UCSD-AML1 (cell line): ENCODE measurements at regions not wholly inside any gene's neighbourhood (a gene's known extent, or its start where the extent isn't known, plus 50 kb on each side); places are given as distances from the start of the nearest gene placed in this dataset.

ENCODE experiments used
- DNase-seq: peaks from one replicate; lab custom pipeline; 2025; ENCODE audit not compliant: unreplicated experiment; lab: John Stamatoyannopoulos, UW

DNA sequence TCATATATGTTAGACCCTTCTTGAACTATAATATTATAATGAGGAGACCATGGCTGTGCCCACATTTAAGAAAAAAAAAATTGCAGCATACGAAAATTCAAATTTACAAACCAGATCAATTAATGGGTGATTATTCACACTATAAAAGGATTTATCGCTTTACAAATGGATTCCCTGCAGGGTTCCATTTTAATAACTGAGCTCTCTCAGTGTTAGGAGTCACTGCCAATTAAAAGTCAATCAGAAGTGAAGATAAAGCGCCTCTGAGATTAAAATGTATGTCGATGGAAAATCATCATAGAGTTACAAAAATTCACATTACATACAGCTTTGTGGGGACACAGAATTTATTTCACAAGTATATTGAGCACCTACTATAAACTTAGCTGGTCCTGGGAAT, 66.6 kb upstream of the SMARCA2 start:
- DNase-seq, result no peak

DNA sequence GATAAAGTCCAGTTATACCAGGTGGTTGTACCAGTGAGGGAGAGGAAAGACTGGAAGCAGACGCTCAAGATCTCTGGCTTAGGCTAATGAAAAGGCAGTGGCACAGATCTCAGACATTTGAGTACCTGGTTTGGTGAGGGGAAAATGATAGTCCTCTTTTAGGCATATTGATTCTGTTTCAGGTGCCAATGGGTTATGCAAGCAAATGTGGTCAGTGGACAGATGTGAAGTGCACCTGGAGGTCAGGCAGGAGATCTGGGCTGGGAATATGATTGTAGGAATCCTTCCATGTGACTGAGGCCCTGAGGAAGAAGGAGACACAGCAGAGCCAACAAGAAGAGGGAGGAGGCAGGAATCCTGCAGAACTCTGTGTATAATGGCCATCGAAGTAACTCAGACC, 63.7 kb upstream of the SMARCA2 start:
- DNase-seq, result no peak

DNA sequence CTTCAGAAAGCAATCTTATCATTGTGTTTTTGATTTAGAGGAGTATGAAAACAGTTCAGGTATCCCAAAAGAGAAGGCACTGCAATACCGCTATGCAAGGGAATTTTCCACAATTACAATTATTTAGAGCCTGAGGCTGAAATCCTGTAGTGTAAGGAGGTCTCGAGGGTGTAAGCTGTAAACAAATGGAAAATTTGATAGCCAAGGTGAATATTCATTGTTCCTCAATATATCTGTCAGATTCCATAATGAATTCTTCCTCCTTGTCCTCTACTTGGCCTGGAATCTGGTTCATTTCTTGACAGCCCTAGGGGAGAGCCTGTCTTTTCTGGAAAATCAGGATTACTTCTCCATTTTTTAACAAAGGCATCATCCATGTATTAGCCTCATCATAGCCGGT, 63.1 kb upstream of the SMARCA2 start:
- DNase-seq, result no peak

DNA sequence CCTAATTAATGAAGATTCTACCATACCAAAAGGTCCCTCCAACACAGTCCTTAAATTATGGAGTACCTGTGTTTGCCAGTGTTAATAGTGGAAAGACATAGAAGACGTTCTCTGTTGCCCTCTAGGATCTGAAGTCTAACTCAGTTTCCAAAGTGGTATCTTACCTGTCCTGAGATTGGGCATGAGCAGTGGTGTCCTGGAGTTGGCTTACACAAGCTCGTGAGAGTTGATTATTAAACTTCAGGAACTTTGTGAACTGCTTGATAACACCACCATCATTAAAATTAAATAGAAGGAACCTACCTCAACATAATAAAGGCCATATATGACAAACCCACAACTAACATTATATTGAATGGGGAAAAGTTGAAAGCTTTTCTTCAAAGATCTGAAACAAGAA, 60.9 kb upstream of the SMARCA2 start:
- DNase-seq, result no peak

DNA sequence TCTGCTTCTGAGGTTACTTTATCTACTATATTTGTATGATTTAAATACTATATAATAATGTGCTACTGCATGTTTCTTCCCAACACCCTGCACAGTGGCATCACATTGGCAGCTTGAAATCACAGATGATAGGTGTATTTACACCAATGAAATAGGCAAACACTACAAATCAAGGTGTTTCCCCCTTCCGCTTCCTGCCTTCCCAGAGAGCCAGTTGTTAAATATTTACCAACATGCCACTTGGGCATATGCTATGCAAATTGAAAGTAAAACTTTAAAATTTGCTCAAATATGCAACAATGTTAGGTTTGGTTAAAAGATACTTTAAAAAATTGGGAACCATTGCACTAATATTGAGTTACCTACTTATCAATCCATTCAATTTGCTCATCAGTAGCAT, 58.2 kb upstream of the SMARCA2 start:
- DNase-seq, result no peak

DNA sequence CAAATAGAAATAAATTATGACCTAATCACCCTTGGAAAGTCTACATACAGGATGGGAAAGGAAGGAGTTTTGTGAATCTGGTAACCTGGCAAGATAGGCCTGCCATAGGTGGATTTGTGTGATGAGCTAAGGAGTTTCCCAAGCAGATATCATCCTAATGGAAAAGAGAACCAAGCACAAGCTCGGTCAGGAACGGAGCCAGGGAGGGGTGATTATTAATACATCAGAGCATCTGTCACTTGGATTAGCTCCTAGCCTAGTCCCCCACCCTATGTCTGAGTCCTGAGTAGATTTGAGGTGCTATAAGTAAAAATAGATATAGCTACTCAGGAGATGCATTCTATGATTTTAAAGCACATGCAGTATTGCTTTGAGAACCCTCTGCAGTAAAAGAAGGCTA, 57.3 kb upstream of the SMARCA2 start:
- no peak for DNase-seq

DNA sequence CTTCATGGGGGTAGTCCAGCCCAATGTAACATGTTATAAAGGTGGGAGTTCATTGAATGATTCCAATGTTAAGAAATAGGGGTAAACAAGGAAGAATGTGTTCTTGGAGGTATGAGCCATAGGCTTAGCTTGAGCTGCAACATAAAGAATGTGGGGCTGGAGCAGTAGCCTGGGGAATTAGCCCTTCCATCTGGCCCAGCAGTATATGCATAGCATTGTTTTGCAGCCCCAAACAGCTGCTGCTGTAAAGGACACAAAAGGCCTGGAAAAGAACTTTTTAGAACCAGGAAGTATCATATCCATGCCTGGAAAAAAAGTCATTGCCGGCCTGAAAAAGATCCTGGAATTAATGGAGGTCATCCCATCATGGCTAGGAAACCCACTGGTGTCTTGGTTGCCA, 55.8 kb upstream of the SMARCA2 start:
- DNase-seq, result no peak

DNA sequence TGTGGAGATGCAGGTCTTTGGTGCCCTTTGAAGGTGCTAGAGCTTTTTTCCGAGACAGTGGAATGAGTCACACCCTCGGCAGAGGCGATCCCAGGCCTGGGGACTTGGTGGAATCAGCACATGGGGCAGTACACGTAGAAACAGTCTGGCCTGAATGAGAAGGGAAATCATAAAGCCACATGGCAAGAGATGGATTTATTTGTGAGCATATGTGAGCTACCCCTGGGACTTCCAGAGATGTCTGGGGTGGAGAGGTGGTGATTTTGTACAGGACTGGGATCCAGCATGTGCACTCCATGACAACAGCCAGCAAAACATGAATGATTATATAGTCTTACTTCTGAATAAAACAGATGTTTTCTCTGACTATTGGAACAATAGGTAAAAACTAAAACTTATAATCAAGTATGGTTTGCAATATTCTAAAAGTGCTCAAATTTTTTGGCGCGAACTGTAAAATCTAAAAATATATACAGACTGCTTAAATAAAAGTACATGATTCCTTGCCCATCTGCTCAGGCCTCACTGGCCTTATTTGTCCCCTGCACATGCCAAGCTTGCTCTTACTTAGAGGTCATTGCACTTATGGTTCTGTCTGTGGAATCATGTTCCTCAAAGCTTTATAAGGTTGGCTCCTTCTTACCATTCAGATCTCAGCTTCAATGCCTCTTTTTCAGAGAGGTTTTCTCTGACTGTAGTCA, 54.7 kb upstream of the SMARCA2 start:
- DNase-seq, result no peak

DNA sequence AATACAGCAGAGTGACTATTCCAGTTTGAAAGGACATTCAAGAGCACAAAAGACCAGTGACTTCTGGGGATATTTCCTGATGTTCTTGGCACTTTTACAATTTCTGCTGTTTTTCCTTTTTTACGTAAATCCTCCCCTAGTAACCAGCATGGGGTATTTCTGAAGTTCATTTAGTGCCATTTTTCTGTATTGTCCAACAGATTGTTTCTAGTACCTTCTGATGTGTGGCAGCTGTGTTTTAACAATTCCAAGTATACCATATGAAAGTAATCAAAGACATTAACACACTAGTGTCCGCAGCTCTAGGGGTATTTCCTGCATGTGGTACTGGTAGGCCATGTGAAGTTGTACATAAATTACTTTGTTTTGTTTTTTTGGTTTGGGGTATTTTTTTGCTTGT, 53.0 kb upstream of the SMARCA2 start:
- no peak for DNase-seq

DNA sequence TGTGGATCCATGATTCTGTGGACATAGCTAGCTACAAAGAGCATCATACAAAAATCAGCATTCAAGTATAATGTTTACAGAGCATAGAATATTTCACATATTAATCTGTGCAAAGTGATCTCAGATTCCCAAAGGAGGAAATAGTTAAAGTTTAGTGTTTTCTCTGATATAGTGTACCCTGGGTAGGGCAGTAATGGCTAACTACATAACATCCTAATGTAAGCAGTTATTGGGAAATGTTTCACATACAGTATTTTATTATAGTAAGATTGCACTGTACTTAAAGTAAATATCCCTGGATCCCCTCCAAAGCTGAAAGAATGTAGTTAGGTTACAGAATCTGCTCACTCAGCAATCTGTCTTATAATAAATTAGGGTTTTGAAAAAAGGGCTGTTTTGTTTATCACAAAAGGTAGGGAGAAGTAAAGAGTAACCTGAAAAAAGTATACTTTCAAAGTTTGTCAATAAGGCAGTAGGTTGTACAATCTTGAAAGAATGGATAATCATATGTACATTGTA, 52.5 kb upstream of the SMARCA2 start:
- no peak for DNase-seq

DNA sequence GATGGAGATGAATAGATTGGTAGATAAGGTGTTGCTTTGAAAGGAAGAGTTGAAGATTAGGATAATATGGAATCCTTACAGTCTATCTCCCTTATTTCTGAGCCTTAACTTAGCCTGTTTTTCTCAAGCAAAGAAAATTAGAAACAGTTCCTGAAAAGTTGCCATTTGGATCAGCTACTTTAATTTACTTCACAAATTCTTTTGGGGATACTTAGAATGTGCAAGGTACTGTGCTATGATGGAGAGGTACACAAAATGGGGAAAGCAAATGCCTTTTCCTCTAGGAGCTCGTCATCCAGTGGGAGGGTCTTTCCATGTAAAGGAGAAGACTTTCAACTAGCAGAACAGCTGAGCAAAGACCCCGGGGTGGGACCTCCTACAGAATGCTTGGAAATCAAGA, 51.1 kb upstream of the SMARCA2 start:
- no peak for DNase-seq
